HepG2 (cell line): ENCODE measurements at regions not wholly inside any gene's neighbourhood (a gene's known extent, or its start where the extent isn't known, plus 50 kb on each side); places are given as distances from the start of the nearest gene placed in this dataset.

Source experiments
- ATAC-seq: fragments of 200-7000 bp; cut with Tn5 transposase; 3 replicates; pipeline ENCODE4 v1.9.1; 2020; ENCODE audit warnings: mild to moderate bottlenecking, moderate library complexity
- BruUV-seq: library from RNA; stranded (reverse); fragments of 400-500 nt; replicated peaks from 2 replicates; lab custom pipeline; 2021; lab: Mats Ljungman, UMichigan
- CTCF ChIA-PET: fragments of 300-600 bp; formaldehyde crosslinking; extraction: SDS; loops from one replicate; lab custom pipeline; 2021; ENCODE audit warnings: low total read pairs, inconsistent platforms, low intra/inter-chr PET ratio; lab: Yijun Ruan, JAX
- POLR2A ChIA-PET: fragments of 350-600 bp; sonication (Branson Sonifier 250); formaldehyde crosslinking; loops from one replicate; lab custom pipeline; 2020; ENCODE audit warnings: antibody characterized with exemption, inconsistent platforms; lab: Yijun Ruan, JAX
- DNase-seq: peaks from one replicate; pipeline ENCODE4 v3.0.0-alpha.2; 2015; ENCODE audit warnings: low spot score
- FAIRE-seq: peaks from 3 replicates; lab custom pipeline; 2011; peaks lifted over from hg19 to GRCh38; lab: Jason Lieb, UNC
- H2AFZ ChIP-seq: one replicate; pipeline ENCODE4 v1.6.1; 2011; ENCODE audit warnings: low read length, inconsistent platforms
- H3K27ac ChIP-seq: fragments of 300-600 bp; 3 replicates; pipeline ENCODE4 v1.8.0; 2011; ENCODE audit warnings: mixed run types, mild to moderate bottlenecking, mixed read lengths, low read length, inconsistent platforms; ENCODE audit not compliant: insufficient read depth; ENCODE audit errors: extremely low read length
- H3K27me3 ChIP-seq, 2 experiments: fragments of 200-600 bp in 1 of 2; 2 replicates in 1 of 2; 3 replicates in 1 of 2; pipeline versions ENCODE4 v1.6.0 to v1.8.0; 2011; ENCODE audit warnings: low read length in 2 of 2, mild to moderate bottlenecking in 2 of 2, moderate library complexity in 2 of 2, inconsistent platforms in 1 of 2; ENCODE audit not compliant: insufficient read depth in 2 of 2, control insufficient read depth in 1 of 2
- H3K36me3 ChIP-seq, 2 experiments: fragments of 200-600 bp in 1 of 2; replicated peaks in 1 of 2; 2 replicates in 1 of 2; 3 replicates in 1 of 2; pipeline versions ENCODE4 v1.5.1 to v1.8.0; 2011; ENCODE audit warnings: low read length in 2 of 2, inconsistent platforms in 1 of 2; ENCODE audit not compliant: insufficient read depth in 2 of 2, control insufficient read depth in 1 of 2
- H3K4me1 ChIP-seq: 2 replicates; pipeline ENCODE4 v1.5.1; 2012; ENCODE audit warnings: low read length, inconsistent platforms; ENCODE audit not compliant: insufficient read depth
- H3K4me2 ChIP-seq: 2 replicates; pipeline ENCODE4 v1.6.0; 2011; ENCODE audit warnings: low read depth, low read length, inconsistent platforms
- H3K4me3 ChIP-seq, 3 experiments: fragments of 200-600 bp in 1 of 3; sonication (generic), shearing (Covaris generic) in 1 of 3; replicated peaks in 1 of 3; 2 replicates each; pipeline ENCODE4 v1.5.1; 2011 to 2016; ENCODE audit warnings: low read length in 3 of 3, inconsistent platforms in 2 of 3, low read depth in 2 of 3, mild to moderate bottlenecking in 2 of 3, control low read depth in 1 of 3, mixed read lengths in 1 of 3; ENCODE audit not compliant: insufficient read depth in 1 of 3
- H3K79me2 ChIP-seq: one replicate; pipeline ENCODE4 v1.6.1; 2011; ENCODE audit warnings: low read length, inconsistent platforms; ENCODE audit not compliant: insufficient read depth
- H3K9ac ChIP-seq: 2 replicates; pipeline ENCODE4 v1.6.0; 2011; ENCODE audit warnings: mild to moderate bottlenecking, low read depth, low read length, inconsistent platforms; ENCODE audit not compliant: insufficient read depth
- H3K9me3 ChIP-seq: 2 replicates; pipeline ENCODE4 v1.5.1; 2012; ENCODE audit warnings: mild to moderate bottlenecking, low read length
- H4K20me1 ChIP-seq: 2 replicates; pipeline ENCODE4 v1.6.0; 2011; ENCODE audit warnings: inconsistent platforms, mild to moderate bottlenecking, low read length, moderate library complexity; ENCODE audit not compliant: insufficient read depth
- ATF1 ChIP-seq: IDR thresholded peaks from 2 replicates; pipeline ENCODE4 v1.6.1; 2016; ENCODE audit warnings: mild to moderate bottlenecking, control low read depth
- DNMT1 ChIP-seq: sonication (generic); formaldehyde crosslinking; IDR thresholded peaks from 2 replicates; pipeline ENCODE4 v1.5.1; 2020; ENCODE audit warnings: mild to moderate bottlenecking, missing genetic modification reagents
- GATAD1 ChIP-seq: IDR thresholded peaks from 2 replicates; pipeline ENCODE4 v1.6.1; 2016; ENCODE audit warnings: missing genetic modification reagents, missing compliant biosample characterization
- IRF2 ChIP-seq: IDR thresholded peaks from 2 replicates; pipeline ENCODE4 v1.6.1; 2018; ENCODE audit warnings: missing genetic modification reagents, missing compliant biosample characterization
- MAFF ChIP-seq: IDR thresholded peaks from 2 replicates; pipeline ENCODE4 v1.6.1; 2011; ENCODE audit warnings: low read depth, low read length, improper control_type of control experiment
- MEF2D ChIP-seq: sonication (generic); formaldehyde crosslinking; IDR thresholded peaks from 2 replicates; pipeline ENCODE4 v1.5.1; 2020; ENCODE audit warnings: mild to moderate bottlenecking, missing genetic modification reagents
- NR3C1 ChIP-seq: sonication (generic); formaldehyde crosslinking; IDR thresholded peaks from 2 replicates; pipeline ENCODE4 v1.4.0; 2020; ENCODE audit warnings: missing genetic modification reagents
- PHF5A ChIP-seq: IDR thresholded peaks from one replicate; pipeline ENCODE4 v1.6.1; 2018; ENCODE audit warnings: low read depth, missing genetic modification reagents; ENCODE audit not compliant: unreplicated experiment
- RARG ChIP-seq: sonication (generic); formaldehyde crosslinking; IDR thresholded peaks from 2 replicates; pipeline ENCODE4 v1.4.0; 2020; ENCODE audit warnings: low read depth, mild to moderate bottlenecking, missing genetic modification reagents
- RFX1 ChIP-seq: fragments of 450-650 bp; IDR thresholded peaks from 2 replicates; pipeline ENCODE4 v1.6.1; 2017
- SETDB1 ChIP-seq: sonication (generic); formaldehyde crosslinking; IDR thresholded peaks from 2 replicates; pipeline ENCODE4 v1.5.1; 2020; ENCODE audit warnings: missing genetic modification reagents, mild to moderate bottlenecking, borderline replicate concordance
- TBX3 ChIP-seq: fragments of 450-650 bp; IDR thresholded peaks from 2 replicates; pipeline ENCODE4 v1.6.1; 2017; ENCODE audit warnings: antibody characterized with exemption, mild to moderate bottlenecking, inconsistent platforms, borderline replicate concordance
- ZFP62 ChIP-seq: sonication (generic); formaldehyde crosslinking; IDR thresholded peaks from 2 replicates; pipeline ENCODE4 v1.4.0; 2020; ENCODE audit warnings: missing genetic modification reagents
- ZNF441 ChIP-seq: sonication (generic); formaldehyde crosslinking; IDR thresholded peaks from 2 replicates; pipeline ENCODE4 v1.7.0; 2021; ENCODE audit warnings: missing genetic modification reagents, borderline replicate concordance
- ZNF616 ChIP-seq: sonication (generic); formaldehyde crosslinking; IDR thresholded peaks from 2 replicates; pipeline ENCODE4 v1.5.0; 2020; ENCODE audit warnings: low read depth, mild to moderate bottlenecking, missing genetic modification reagents
- ZNF772 ChIP-seq: sonication (generic); formaldehyde crosslinking; IDR thresholded peaks from 2 replicates; pipeline ENCODE4 v1.5.0; 2020; ENCODE audit warnings: mild to moderate bottlenecking, missing genetic modification reagents
- ZNF839 ChIP-seq: sonication (generic); formaldehyde crosslinking; IDR thresholded peaks from 2 replicates; pipeline ENCODE4 v1.4.0; 2020; ENCODE audit warnings: missing genetic modification reagents, mild to moderate bottlenecking, borderline replicate concordance
- WGBS: methylation state at CpG from one replicate; pipeline ENCODE4 v1.1.6; 2017; ENCODE audit warnings: low lambda C conversion rate; 5-methylcytosine and 5-hydroxymethylcytosine counted together
- in situ Hi-C: cut with HindIII; loops from 2 replicates; pipeline ENCODE4 v1.10.0; 2017; ENCODE audit warnings: low pct_unique_long_range_greater_than_20kb; ENCODE audit not compliant: extremely low pct_ligation_motif_present
- intact Hi-C: fragments of 100-400 bp; cut with micrococcal nuclease; formaldehyde crosslinking; loops from one replicate; pipeline ENCODE4 v1.10.0; 2022; ENCODE audit not compliant: unreplicated experiment

GRCh38 chr7:79624336-79624735 is 170.9 kb upstream of the MAGI2 start:
- no peaks in the 10 kb centered on the region for H3K27me3 ChIP-seq
- POLR2A ChIA-PET = no interaction called here
- no peak overlapping the region for H3K4me3 ChIP-seq
- H3K27ac ChIP-seq = no peak overlapping the region
- H4K20me1 ChIP-seq = no peaks in the 10 kb centered on the region
- H3K9ac ChIP-seq = no peak overlapping the region
- in situ Hi-C loops = no loop called here
- H3K4me1 ChIP-seq = no peaks in the 10 kb centered on the region
- no peak overlapping the region for H3K4me2 ChIP-seq
- H2AFZ ChIP-seq = no peak overlapping the region
- no peaks in the 10 kb centered on the region for H3K79me2 ChIP-seq
- BruUV-seq = no TSS peak
- FAIRE-seq = no peak
- no peak for DNase-seq
- TF ChIP-seq RARG (CRISPR knock-in tag) (no peak), ZFP62 (CRISPR knock-in tag) (no peak)
- TF ChIP-seq, all 625 proteins: peak for 0
- CTCF ChIA-PET = no interaction called here
- Histone ChIP-seq H3K9me3 (no peaks in the 10 kb centered on the region), H3K36me3 (no peaks in the 10 kb centered on the region)
- intact Hi-C loops = no loop called here
- no peak for ATAC-seq

DNA sequence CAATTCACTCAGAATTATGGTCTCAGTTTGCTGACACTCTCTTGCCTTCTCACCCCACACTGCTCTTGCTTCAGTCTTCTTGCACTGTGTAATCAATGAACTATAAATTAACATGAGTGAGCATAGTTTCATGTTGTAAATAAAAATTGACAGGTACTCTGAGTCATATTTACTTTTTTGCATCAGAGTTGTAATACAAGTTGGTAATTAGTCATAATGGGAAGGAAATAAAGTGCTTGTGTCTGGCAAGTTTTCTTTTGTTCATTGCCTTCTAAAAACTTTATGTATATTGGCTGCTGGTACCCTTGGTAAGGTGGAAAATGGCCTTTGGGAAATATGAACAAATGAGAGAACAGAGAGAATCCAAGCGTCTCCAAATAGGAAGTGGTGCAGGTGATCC is 169.3 kb upstream of the MAGI2 start:
- no peak overlapping the region for H2AFZ ChIP-seq
- H3K4me2 ChIP-seq = no peak overlapping the region
- H4K20me1 ChIP-seq = no peaks in the 10 kb centered on the region
- 40% methylated on average over 1 of the region's 1 CpG for WGBS
- ChIA-PET POLR2A (no interaction called here), CTCF (no interaction called here)
- no peaks in the 10 kb centered on the region for H3K9me3 ChIP-seq
- no peaks in the 10 kb centered on the region for H3K4me1 ChIP-seq
- H3K36me3 ChIP-seq = no peaks in the 10 kb centered on the region
- intact Hi-C loops = no loop called here
- TF ChIP-seq RFX1 = no peak
- H3K79me2 ChIP-seq = no peaks in the 10 kb centered on the region
- BruUV-seq = no TSS peak
- H3K4me3 ChIP-seq = no peak overlapping the region
- no peak for DNase-seq
- no peaks in the 10 kb centered on the region for H3K27me3 ChIP-seq
- H3K27ac ChIP-seq = no peak overlapping the region
- H3K9ac ChIP-seq = no peak overlapping the region
- FAIRE-seq = no peak
- in situ Hi-C loops = no loop called here
- no peak for ATAC-seq

GRCh38 chr7:79620291-79620690 is 166.8 kb upstream of the MAGI2 start:
- Histone ChIP-seq H3K36me3 (no peaks in the 10 kb centered on the region), H3K4me1 (no peaks in the 10 kb centered on the region), H3K4me2 (no peak overlapping the region), H4K20me1 (no peaks in the 10 kb centered on the region), H3K9ac (no peak overlapping the region), H3K27me3 (no peaks in the 10 kb centered on the region), H3K4me3 (no peak overlapping the region), H2AFZ (no peak overlapping the region), H3K9me3 (no peaks in the 10 kb centered on the region), H3K79me2 (no peaks in the 10 kb centered on the region), H3K27ac (no peak overlapping the region)
- BruUV-seq = no TSS peak
- in situ Hi-C loops = no loop called here
- ATAC-seq = no peak
- 0% methylated on average over 1 of the region's 1 CpG for WGBS
- ChIA-PET CTCF (no interaction called here), POLR2A (no interaction called here)
- DNase-seq = no peak
- intact Hi-C loops = no loop called here
- no peak for FAIRE-seq
- TF ChIP-seq NR3C1 (CRISPR knock-in tag) (no peak), MEF2D (CRISPR knock-in tag) (no peak), ATF1 (CRISPR knock-in tag) (no peak), SETDB1 (CRISPR knock-in tag) (no peak), MAFF (no peak), PHF5A (CRISPR knock-in tag) (no peak), ZNF839 (CRISPR knock-in tag) (no peak), ZNF772 (CRISPR knock-in tag) (no peak), TBX3 (no peak), ZNF616 (no peak), ZNF441 (CRISPR knock-in tag) (no peak), DNMT1 (CRISPR knock-in tag) (no peak), GATAD1 (CRISPR knock-in tag) (no peak), IRF2 (no peak)
